HG03039 (cell line): ENCODE measurements at regions not wholly inside any gene's neighbourhood (a gene's known extent, or its start where the extent isn't known, plus 50 kb on each side); places are given as distances from the start of the nearest gene placed in this dataset.

Experiments
- ATAC-seq: cut with Tn5 transposase; IDR thresholded peaks from one replicate; pipeline ENCODE4 v1.9.1; 2021; ENCODE audit warnings: mild to moderate bottlenecking, moderate library complexity; ENCODE audit not compliant: unreplicated experiment

- ATAC-seq, result no peak
These were observed 636.3 kb upstream of the TENM4 start for GRCh38 chr11:80077113-80077512.

DNA sequence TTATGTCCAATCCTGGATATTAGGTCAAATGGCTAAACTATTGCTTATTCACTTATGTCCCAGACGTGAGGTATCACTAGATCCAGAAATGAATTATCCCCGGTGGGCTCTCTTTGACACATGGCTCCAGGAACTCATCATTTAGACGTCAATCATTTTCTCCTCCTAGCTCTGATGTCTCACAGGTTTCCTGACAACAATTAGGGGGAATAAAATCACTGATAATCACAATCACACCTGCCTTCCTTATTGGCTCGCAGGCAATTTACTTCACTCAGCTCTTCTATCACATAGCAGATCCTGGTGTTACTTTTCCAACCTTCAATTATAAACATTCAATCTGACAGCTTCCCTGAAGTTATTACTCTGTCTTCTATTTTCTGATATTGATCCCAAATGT lies 634.0 kb upstream of the TENM4 start:
- ATAC-seq, result no peak

GRCh38 chr11:80066291-80066690 lies 625.5 kb upstream of the TENM4 start:
- ATAC-seq, result no peak

DNA sequence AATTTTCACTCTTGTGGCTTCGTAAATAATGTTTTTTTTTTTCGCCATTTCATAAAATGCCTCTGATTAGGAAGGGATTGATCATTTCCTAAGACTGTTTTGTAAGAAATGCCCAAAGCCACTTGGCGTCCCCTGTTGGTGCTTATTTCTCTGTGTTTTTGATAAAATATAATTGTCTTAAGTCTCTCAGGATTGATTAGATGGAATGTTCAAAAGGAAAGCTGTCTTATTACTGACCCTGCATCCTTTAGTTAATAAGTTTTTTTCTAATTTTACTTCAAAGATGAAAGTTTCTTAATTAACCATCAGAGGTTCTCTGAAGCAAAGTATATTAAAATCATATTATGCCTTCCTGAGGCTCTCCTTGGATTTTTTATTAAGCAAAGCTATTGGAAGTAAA lies 624.3 kb upstream of the TENM4 start:
- ATAC-seq, result no peak

DNA sequence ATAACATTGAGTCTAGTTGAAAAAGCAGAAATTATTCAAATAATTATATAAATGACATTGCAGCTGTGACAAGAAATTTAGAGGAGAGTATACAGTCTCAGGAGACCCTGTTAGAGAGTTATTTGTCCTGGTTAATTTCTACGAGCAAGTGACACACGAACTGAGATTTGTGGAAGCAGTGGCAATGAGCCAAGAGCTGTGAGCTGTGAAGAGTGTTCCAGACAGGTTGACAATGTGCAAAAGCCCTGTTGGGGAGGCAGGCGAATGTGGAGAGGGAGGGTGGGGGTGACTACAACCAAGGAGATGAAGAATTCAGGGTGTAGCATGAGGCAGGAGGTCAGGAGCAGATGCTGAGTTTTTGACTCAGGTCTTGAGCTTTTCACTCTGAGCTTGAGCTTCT lies 620.2 kb upstream of the TENM4 start:
- ATAC-seq, result no peak

- no peak for ATAC-seq
These were observed 613.8 kb upstream of the TENM4 start for GRCh38 chr11:80054582-80055165.

DNA sequence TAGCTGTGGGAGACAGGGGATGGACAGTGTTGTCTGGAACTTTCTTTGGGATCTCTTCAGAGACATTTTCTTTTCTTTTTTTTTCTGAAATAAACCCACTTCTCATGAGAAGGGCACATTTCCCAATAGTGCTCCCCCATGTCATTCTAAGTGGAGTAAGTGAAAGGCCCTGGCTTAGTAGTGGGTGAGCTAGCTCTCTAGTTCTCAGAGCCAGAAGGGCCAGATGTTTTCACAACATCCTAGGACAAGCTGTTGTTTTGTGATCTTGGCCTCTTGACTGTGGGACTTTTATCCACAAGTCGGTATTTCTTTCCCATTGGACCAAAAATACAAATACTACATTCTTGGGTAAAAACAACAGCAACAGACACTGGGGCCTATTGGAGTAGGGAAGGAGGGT lies 607.7 kb upstream of the TENM4 start:
- ATAC-seq, result no peak

GRCh38 chr11:80041136-80042000 lies 600.5 kb upstream of the TENM4 start:
- no peak for ATAC-seq

GRCh38 chr11:80034801-80035200 lies 594.0 kb upstream of the TENM4 start:
- ATAC-seq, result no peak

DNA sequence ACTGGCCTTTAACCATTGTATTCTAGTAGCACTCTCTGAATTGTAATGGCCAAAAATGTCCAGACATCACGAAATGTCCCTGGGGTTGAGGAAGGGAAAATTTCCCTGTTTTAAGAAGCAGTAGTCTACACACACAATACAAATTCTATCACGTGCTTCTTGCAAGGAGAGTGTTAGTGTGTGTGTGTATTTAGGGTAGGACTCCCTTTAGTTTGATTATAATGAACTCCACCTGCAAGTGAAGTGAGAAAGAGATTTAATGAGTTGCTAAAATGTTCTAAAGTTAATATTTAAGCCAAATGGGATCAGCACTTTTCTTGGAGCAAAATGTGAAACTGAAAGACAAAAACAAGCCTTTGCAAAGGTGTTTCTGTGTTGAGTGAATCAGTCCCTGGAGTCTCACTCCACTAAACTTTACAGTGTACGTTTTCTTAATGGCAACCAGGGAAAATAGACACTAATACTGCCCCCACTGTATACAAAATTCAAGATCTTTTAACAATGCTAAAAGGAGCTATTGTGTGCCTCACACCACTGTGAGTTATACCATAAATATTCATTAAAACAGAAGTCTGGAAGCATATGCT lies 590.3 kb upstream of the TENM4 start:
- ATAC-seq, result no peak

- ATAC-seq, result no peak
These were observed 588.2 kb upstream of the TENM4 start for GRCh38 chr11:80028998-80029397.

DNA sequence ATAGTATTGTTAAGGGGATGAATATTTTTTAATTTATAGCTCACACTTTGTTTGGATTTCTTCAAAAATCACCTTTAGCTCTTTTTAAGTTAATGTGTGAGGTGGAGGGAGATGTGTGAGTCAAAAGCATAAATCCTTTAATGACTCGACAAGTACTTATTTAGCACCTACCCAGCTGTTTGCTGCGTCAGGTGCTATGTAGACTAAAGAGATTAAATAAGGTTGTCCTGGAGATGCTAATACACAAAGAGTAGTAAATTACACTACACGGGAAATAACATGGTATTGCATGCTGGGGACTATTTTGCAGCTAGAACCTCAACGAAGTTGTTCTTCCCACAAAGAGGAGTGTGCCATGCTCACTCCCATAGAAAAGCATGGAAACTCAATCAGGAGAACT lies 583.3 kb upstream of the TENM4 start:
- peak; percentile 73 for ATAC-seq

- ATAC-seq, result no peak
These were observed 582.6 kb upstream of the TENM4 start for GRCh38 chr11:80023386-80023785.

DNA sequence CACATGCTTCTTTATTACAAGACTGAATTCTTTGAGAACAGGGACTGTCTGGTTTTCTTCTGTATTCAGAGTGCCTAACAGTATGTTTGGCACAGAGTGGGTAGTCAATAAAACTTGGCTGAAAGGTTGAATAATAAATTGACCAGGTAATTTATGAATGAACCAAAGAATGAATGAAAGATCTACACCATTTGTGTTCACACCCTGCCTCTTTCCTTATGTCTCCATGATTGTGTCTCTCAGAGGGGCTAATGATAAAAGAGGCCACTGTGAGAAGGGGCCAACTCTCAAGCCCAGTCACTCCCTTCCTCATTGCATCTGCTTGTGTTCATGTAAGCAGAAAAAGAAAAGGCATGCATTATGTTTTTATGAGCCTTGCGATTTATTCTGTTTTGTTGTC lies 569.7 kb upstream of the TENM4 start:
- ATAC-seq, result no peak

DNA sequence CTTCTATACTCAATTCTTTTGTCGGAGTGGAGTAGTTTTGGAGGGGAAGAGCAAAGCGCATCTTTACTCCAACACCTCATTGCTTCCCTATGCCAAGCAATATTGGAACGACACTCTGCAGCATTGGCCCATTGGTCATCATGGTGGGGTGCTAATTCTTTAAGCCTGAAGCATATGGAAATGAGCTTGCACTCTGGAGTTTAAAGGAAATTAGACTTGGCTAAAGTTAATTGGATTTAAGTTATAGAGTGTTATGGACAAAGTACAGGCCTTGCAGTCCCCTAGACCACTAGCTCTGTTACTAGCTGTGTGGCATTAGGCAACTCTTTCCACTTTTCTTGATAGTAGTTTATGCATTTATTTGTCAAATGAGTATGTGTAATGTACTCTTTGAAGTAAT lies 568.3 kb upstream of the TENM4 start:
- no peak for ATAC-seq

- no peak for ATAC-seq
These were observed 566.8 kb upstream of the TENM4 start for GRCh38 chr11:80007616-80008015.

GRCh38 chr11:79990141-79990540 lies 549.3 kb upstream of the TENM4 start:
- ATAC-seq, result no peak

DNA sequence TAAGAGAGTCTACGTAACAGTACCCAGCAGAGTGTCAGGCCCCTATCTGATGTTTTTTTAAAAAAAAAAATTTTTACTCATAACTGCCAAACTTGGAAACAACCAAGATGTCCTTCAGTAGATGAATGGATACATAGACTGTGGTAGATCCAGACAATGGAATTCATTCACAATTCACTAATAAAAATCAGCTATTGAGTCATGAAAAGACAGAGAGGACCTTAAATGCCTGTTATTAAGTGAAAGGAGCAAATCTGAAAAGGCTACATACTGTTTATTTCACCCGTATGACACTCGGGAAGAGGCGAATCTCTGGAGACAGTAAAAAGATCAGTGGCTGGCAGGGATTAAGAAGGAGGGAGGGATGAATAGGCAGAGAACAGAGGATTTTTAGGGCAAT lies 541.4 kb upstream of the TENM4 start:
- ATAC-seq, result no peak

GRCh38 chr11:79980916-79981315 lies 540.1 kb upstream of the TENM4 start:
- ATAC-seq, result no peak

- no peak for ATAC-seq
These were observed 533.1 kb upstream of the TENM4 start for GRCh38 chr11:79973721-79974617.

- ATAC-seq, result no peak
These were observed 530.4 kb upstream of the TENM4 start for GRCh38 chr11:79971255-79971654.
